H9 (cell line): ENCODE measurements at regions not wholly inside any gene's neighbourhood (a gene's known extent, or its start where the extent isn't known, plus 50 kb on each side); places are given as distances from the start of the nearest gene placed in this dataset.

ENCODE experiments used
- DNase-seq: peaks from one replicate; pipeline ENCODE4 v3.0.0-alpha.2; 2017
- H2AFZ ChIP-seq: one replicate; pipeline ENCODE4 v1.6.1; 2013; ENCODE audit warnings: mild to moderate bottlenecking, low read length, control low read depth, moderate library complexity
- H2AK5ac ChIP-seq: 2 replicates; pipeline ENCODE4 v1.6.1; 2013; ENCODE audit warnings: low read length, control low read depth, mixed read lengths; ENCODE audit not compliant: insufficient read length
- H2BK120ac ChIP-seq: one replicate; pipeline ENCODE4 v1.6.1; 2013; ENCODE audit warnings: low read depth, mild to moderate bottlenecking, low read length, control low read depth, inconsistent platforms; ENCODE audit not compliant: poor library complexity, severe bottlenecking
- H2BK12ac ChIP-seq: 2 replicates; pipeline ENCODE4 v1.6.1; 2013; ENCODE audit warnings: low read length, control low read depth, mixed read lengths, low read depth; ENCODE audit not compliant: insufficient read length
- H2BK15ac ChIP-seq: 2 replicates; pipeline ENCODE4 v1.6.1; 2013; ENCODE audit warnings: low read depth, low read length, control low read depth
- H2BK20ac ChIP-seq: one replicate; pipeline ENCODE4 v1.6.1; 2013; ENCODE audit warnings: low read depth, mild to moderate bottlenecking, low read length, control low read depth, inconsistent platforms; ENCODE audit not compliant: poor library complexity, severe bottlenecking
- H2BK5ac ChIP-seq: 2 replicates; pipeline ENCODE4 v1.6.1; 2013; ENCODE audit warnings: low read length, control low read depth, mixed read lengths; ENCODE audit not compliant: insufficient read length
- H3K14ac ChIP-seq: 2 replicates; pipeline ENCODE4 v1.6.1; 2013; ENCODE audit warnings: low read length, control low read depth; ENCODE audit not compliant: insufficient read depth
- H3K18ac ChIP-seq: 2 replicates; pipeline ENCODE4 v1.6.1; 2013; ENCODE audit warnings: low read depth, mild to moderate bottlenecking, mixed read lengths, low read length, control low read depth; ENCODE audit not compliant: insufficient read length
- H3K23ac ChIP-seq: 2 replicates; pipeline ENCODE4 v1.6.1; 2013; ENCODE audit warnings: low read length, control low read depth, mixed read lengths, low read depth; ENCODE audit not compliant: insufficient read length
- H3K23me2 ChIP-seq: 2 replicates; pipeline ENCODE4 v1.6.1; 2013; ENCODE audit warnings: low read depth, mild to moderate bottlenecking, mixed read lengths, low read length, control low read depth; ENCODE audit not compliant: insufficient read length, poor library complexity, severe bottlenecking
- H3K27ac ChIP-seq: 2 replicates; pipeline ENCODE4 v1.5.1; 2013; ENCODE audit warnings: low read length, control low read depth, mixed read lengths, low read depth; ENCODE audit not compliant: insufficient read length
- H3K27me3 ChIP-seq: 2 replicates; pipeline ENCODE4 v1.6.1; 2013; ENCODE audit warnings: low read length, control low read depth, inconsistent platforms; ENCODE audit not compliant: insufficient read depth
- H3K4ac ChIP-seq: 2 replicates; pipeline ENCODE4 v1.6.1; 2013; ENCODE audit warnings: low read depth, mild to moderate bottlenecking, control low read depth, inconsistent platforms, low read length, moderate library complexity
- H3K4me1 ChIP-seq: 2 replicates; pipeline ENCODE4 v1.6.1; 2013; ENCODE audit warnings: low read length, control low read depth, inconsistent platforms; ENCODE audit not compliant: insufficient read depth
- H3K4me2 ChIP-seq: 2 replicates; pipeline ENCODE4 v1.6.1; 2013; ENCODE audit warnings: low read length, control low read depth, mixed read lengths; ENCODE audit not compliant: insufficient read length, insufficient read depth
- H3K56ac ChIP-seq: 2 replicates; pipeline ENCODE4 v1.6.1; 2013; ENCODE audit warnings: low read depth, mild to moderate bottlenecking, mixed read lengths, low read length, control low read depth; ENCODE audit not compliant: insufficient read length
- H3K79me1 ChIP-seq: 2 replicates; pipeline ENCODE4 v1.6.1; 2013; ENCODE audit warnings: low read depth, mild to moderate bottlenecking, moderate library complexity, low read length, control low read depth, inconsistent platforms; ENCODE audit not compliant: insufficient read depth, poor library complexity, severe bottlenecking
- H3K79me2 ChIP-seq: 2 replicates; pipeline ENCODE4 v1.6.1; 2013; ENCODE audit warnings: low read length, control low read depth, inconsistent platforms; ENCODE audit not compliant: insufficient read depth
- H3K9ac ChIP-seq: 2 replicates; pipeline ENCODE4 v1.6.1; 2013; ENCODE audit warnings: low read length, control low read depth, mixed read lengths; ENCODE audit not compliant: insufficient read length; ENCODE audit errors: extremely low read depth
- H3K9me3 ChIP-seq: one replicate; pipeline ENCODE4 v1.6.1; 2013; ENCODE audit warnings: low read depth, low read length, inconsistent platforms; ENCODE audit not compliant: control insufficient read depth
- H3T11ph ChIP-seq: one replicate; pipeline ENCODE4 v1.6.1; 2013; ENCODE audit warnings: mild to moderate bottlenecking, low read length, control low read depth, inconsistent platforms
- H4K20me1 ChIP-seq: one replicate; pipeline ENCODE4 v1.6.1; 2013; ENCODE audit not compliant: control insufficient read depth, insufficient read length, insufficient read depth
- H4K5ac ChIP-seq: 2 replicates; pipeline ENCODE4 v1.6.1; 2013; ENCODE audit warnings: low read depth, mild to moderate bottlenecking, mixed read lengths, low read length, control low read depth; ENCODE audit not compliant: insufficient read length
- H4K8ac ChIP-seq: replicated peaks from 2 replicates; pipeline ENCODE4 v1.6.1; 2013; ENCODE audit warnings: low read length, control low read depth, mixed read lengths, low read depth; ENCODE audit not compliant: insufficient read length
- H4K91ac ChIP-seq: 2 replicates; pipeline ENCODE4 v1.6.1; 2013; ENCODE audit warnings: low read depth, mild to moderate bottlenecking, moderate library complexity, mixed read lengths, low read length, control low read depth; ENCODE audit not compliant: insufficient read length
- H3K27ac Mint-ChIP-seq, 3 experiments: 2 replicates in 2 of 3; 3 replicates in 1 of 3; pipeline ENCODE4 v1.8.0; 2020 to 2021; ENCODE audit warnings: mixed read lengths in 3 of 3, mild to moderate bottlenecking in 1 of 3, moderate library complexity in 1 of 3
- H3K27me3 Mint-ChIP-seq: 2 replicates; pipeline ENCODE4 v1.8.0; 2021; ENCODE audit warnings: low read depth, mild to moderate bottlenecking, moderate library complexity, mixed read lengths
- H3K36me3 Mint-ChIP-seq, 3 experiments: 2 replicates in 2 of 3; 3 replicates in 1 of 3; pipeline ENCODE4 v1.8.0; 2020 to 2021; ENCODE audit warnings: low read depth in 3 of 3, mixed read lengths in 3 of 3; ENCODE audit not compliant: insufficient read depth in 1 of 3
- H3K4me1 Mint-ChIP-seq, 2 experiments: 2 replicates each; pipeline ENCODE4 v1.8.0; 2020; ENCODE audit warnings: mixed read lengths in 2 of 2
- H3K4me3 Mint-ChIP-seq, 2 experiments: 2 replicates in 1 of 2; 3 replicates in 1 of 2; pipeline ENCODE4 v1.8.0; 2020 to 2021; ENCODE audit warnings: mild to moderate bottlenecking in 2 of 2, mixed read lengths in 2 of 2, moderate library complexity in 1 of 2
- H3K9me3 Mint-ChIP-seq, 2 experiments: 2 replicates in 1 of 2; 3 replicates in 1 of 2; pipeline ENCODE4 v1.8.0; 2020; ENCODE audit warnings: mild to moderate bottlenecking in 2 of 2, mixed read lengths in 2 of 2, moderate library complexity in 1 of 2
- WGBS: extraction: QIAGEN DNeasy Blood & Tissue Kit; methylation state at CpG from one replicate; pipeline ENCODE4 v1.1.7; 2013; ENCODE audit warnings: missing lambda C conversion rate, low lambda C conversion rate, mixed read lengths; ENCODE audit not compliant: insufficient read length; ENCODE audit errors: extremely low coverage; 5-methylcytosine and 5-hydroxymethylcytosine counted together
- TF ChIP-seq, protein P1 (sequence below): fragments of 200-600 bp; sonication (generic); conservative IDR thresholded peaks from 3 replicates; pipeline ENCODE4 v1.8.0; 2021; ENCODE audit warnings: antibody characterized with exemption, mild to moderate bottlenecking

DNA sequence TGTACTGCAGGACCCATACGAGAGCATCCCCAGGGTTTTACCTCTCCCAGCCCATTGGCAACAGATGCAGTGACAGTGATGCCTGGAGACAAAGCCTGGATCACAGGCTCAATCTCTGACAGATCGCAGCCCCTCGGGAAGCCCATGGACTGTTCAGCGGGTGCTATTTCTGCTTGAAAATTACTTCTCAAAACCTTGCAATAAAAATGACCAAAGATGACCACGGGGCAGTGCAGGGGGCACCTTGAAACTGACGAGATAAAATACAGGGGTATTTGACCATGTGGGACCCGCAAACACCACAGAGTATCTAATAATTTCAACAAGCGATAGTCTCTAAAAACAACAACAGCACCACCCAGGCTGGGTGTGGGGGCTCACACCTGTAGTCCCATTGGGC lies 118.3 kb downstream of the C16orf95 start:
- Histone ChIP-seq H3K23me2 (no peaks in the 10 kb centered on the region), H2BK15ac (no peak overlapping the region), H3K4me2 (no peak overlapping the region), H3K79me2 (no peaks in the 10 kb centered on the region), H4K5ac (no peak overlapping the region), H3K79me1 (no peaks in the 10 kb centered on the region), H2BK12ac (no peak overlapping the region), H2AK5ac (no peak overlapping the region), H2BK120ac (no peak overlapping the region), H4K20me1 (no peaks in the 10 kb centered on the region), H3K4ac (no peak overlapping the region), H2BK5ac (no peak overlapping the region), H3K27me3 (no peaks in the 10 kb centered on the region), H2AFZ (no peak overlapping the region), H3T11ph (no peak overlapping the region), H3K9ac (no peak overlapping the region), H3K27ac (no peak overlapping the region), H3K9me3 (no peaks in the 10 kb centered on the region), H3K56ac (no peak overlapping the region), H3K14ac (no peak overlapping the region), H3K18ac (no peak overlapping the region), H3K23ac (no peak overlapping the region), H3K4me1 (no peaks in the 10 kb centered on the region), H4K8ac (no peak overlapping the region), H4K91ac (no peak overlapping the region), H2BK20ac (no peak overlapping the region)
- TF ChIP-seq, protein P1, sequence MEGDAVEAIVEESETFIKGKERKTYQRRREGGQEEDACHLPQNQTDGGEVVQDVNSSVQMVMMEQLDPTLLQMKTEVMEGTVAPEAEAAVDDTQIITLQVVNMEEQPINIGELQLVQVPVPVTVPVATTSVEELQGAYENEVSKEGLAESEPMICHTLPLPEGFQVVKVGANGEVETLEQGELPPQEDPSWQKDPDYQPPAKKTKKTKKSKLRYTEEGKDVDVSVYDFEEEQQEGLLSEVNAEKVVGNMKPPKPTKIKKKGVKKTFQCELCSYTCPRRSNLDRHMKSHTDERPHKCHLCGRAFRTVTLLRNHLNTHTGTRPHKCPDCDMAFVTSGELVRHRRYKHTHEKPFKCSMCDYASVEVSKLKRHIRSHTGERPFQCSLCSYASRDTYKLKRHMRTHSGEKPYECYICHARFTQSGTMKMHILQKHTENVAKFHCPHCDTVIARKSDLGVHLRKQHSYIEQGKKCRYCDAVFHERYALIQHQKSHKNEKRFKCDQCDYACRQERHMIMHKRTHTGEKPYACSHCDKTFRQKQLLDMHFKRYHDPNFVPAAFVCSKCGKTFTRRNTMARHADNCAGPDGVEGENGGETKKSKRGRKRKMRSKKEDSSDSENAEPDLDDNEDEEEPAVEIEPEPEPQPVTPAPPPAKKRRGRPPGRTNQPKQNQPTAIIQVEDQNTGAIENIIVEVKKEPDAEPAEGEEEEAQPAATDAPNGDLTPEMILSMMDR, result no peak
- no CpG with 5 or more reads among the region's 8 CpGs for WGBS
- Mint-ChIP-seq H3K4me3 (no peak overlapping the region), H3K27me3 (peaks cover 12% of the 10 kb centered on the region), H3K9me3 (no peaks in the 10 kb centered on the region; a peak in 2 of 5 replicates), H3K27ac (peak overlapping the region in 1 of 3 experiments; percentile 88; a peak in 2 of 7 replicates), H3K36me3 (no peaks in the 10 kb centered on the region), H3K4me1 (peaks cover 21 to 22% of the 10 kb centered on the region in 2 experiments)
- no peak for DNase-seq
